H1 (cell line): ENCODE measurements at regions not wholly inside any gene's neighbourhood (a gene's known extent, or its start where the extent isn't known, plus 50 kb on each side); places are given as distances from the start of the nearest gene placed in this dataset.
A peak's percentile ranks its signal among the peaks of the same experiment; 100 is the strongest.

Source experiments
- HDAC6 ChIP-seq: IDR thresholded peaks from one replicate; pipeline ENCODE4 v1.7.1; 2012; ENCODE audit warnings: low read depth, mild to moderate bottlenecking, inconsistent platforms, low read length, moderate library complexity
- POLR2A ChIP-seq, 2 experiments: IDR thresholded peaks; 1 replicate in 1 of 2; 2 replicates in 1 of 2; pipeline ENCODE4 v1.6.1; 2011; ENCODE audit warnings: low read depth in 2 of 2, low read length in 2 of 2, mild to moderate bottlenecking in 2 of 2; ENCODE audit errors: control extremely low read depth in 1 of 2

DNA sequence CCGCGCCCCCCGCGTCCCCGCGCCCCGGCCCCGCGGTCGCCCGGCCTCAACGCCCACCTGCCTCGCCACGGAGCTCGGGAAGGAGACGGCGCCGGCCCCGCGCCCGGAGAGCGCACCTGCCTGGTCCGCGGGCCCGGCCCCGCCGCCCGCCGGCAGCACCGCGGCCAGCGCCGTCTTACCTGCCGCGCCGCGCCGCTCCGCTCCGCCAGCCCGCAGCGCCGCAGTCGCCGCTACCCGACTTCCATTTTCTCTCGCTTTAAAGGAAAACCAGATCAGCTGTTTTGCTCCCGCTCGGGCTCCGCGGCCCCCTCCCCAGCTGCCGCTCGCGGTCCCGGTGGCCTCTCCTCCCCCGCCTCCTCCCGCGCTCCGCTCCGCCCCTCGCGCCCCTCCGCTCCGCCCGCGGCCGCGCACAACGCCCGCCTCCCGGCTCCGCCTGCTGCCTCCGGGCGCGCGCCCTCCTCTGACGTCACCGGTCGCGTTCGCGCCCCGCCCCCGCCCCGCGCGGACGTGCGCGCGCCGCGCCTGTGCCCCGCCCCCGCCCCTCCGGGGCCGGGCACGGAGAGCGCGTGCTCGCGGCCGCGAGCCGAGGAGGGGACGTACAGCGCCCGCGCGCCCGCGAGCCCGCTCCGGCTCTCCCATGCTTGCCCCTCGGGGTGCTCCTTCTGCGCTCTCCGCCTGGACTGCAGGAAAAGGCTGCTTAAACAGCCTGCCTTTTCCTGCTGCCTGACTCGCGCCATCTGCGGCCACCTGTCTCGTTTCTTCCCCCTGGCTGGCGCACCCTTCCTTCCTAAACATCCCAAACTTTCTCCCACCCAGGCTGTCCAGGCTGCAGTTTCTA, 159.8 kb upstream of the CHRNA7 start, which contains the start of gene OTUD7A (continued):
- TF ChIP-seq HDAC6 (no peak), POLR2A (IDR thresholded peaks at IDR 0.05; ENCODE audit: control extremely low read depth in 1 of 2, low read depth in 2 of 2, low read length in 2 of 2) (peak in 1 of 2 experiments; percentile 45; a peak in 1 of 3 replicates)
